ENCODE measurements at regions not wholly inside any gene's neighbourhood (a gene's known extent, or its start where the extent isn't known, plus 50 kb on each side); places are given as distances from the start of the nearest gene placed in this dataset.

DNA sequence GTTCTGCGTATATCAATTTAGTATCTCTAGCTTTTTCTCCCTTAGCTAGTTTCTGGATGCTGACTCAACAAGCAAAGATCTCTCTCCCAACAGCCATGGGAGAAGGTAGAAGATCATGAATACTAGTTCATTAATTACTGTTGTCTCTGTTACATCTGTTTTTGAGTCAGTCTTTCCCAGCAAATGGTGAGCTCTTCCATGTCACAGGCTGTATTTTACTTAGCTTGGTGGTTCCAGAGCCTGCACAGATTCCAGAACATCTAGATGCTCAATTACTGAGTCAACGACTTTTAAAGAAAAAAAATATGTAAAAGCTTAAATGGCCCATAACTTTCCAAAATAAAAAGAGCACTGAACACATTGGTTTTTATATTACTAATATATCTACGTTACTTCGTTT lies 307.2 kb downstream of the NSG2 start:
- Histone ChIP-seq H3K36me3 (replicated peaks) (no peaks in the 10 kb centered on the region), H3K4me3 (ENCODE audit: low read depth, low read length) (no peak overlapping the region), H3K27ac (no peak overlapping the region), H3K27me3 (replicated peaks) (no peaks in the 10 kb centered on the region)
- no peak for DNase-seq
- in situ Hi-C loops (cut with HindIII; ENCODE audit: low pct_ligation_motif_present, low sequenced_read_pairs), result no loop called here
- TF ChIP-seq, protein P1, sequence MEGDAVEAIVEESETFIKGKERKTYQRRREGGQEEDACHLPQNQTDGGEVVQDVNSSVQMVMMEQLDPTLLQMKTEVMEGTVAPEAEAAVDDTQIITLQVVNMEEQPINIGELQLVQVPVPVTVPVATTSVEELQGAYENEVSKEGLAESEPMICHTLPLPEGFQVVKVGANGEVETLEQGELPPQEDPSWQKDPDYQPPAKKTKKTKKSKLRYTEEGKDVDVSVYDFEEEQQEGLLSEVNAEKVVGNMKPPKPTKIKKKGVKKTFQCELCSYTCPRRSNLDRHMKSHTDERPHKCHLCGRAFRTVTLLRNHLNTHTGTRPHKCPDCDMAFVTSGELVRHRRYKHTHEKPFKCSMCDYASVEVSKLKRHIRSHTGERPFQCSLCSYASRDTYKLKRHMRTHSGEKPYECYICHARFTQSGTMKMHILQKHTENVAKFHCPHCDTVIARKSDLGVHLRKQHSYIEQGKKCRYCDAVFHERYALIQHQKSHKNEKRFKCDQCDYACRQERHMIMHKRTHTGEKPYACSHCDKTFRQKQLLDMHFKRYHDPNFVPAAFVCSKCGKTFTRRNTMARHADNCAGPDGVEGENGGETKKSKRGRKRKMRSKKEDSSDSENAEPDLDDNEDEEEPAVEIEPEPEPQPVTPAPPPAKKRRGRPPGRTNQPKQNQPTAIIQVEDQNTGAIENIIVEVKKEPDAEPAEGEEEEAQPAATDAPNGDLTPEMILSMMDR (IDR thresholded peaks at IDR 0.05; ENCODE audit: low read depth, low read length, missing control alignments), result no peak

DNA sequence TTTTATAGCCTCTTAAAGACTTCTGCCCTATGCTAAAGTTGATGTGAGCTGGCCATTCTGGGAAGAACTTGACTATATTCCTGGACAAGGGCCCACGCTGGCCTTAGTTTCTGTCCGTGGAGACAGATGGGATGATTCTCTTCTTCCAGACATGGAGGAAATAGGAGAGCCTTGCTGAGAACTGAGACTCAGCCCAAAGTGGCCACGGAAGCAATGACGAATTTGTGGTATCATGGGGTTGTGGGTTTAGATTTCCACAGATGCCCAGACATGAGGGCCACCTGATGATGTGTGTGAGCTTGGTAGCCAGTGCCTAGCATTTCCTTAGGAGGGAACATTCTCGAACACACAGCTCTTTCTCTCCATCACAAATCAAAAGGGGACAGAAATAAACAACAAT lies 309.1 kb downstream of the NSG2 start:
- no peak for DNase-seq
- no peak overlapping the region for H3K27ac ChIP-seq
- H3K4me3 ChIP-seq (ENCODE audit: low read depth, low read length), result no peak overlapping the region
- no peaks in the 10 kb centered on the region for H3K36me3 ChIP-seq (replicated peaks)
- TF ChIP-seq, protein P1 (IDR thresholded peaks at IDR 0.05; ENCODE audit: low read depth, low read length, missing control alignments), result no peak
- in situ Hi-C loops (cut with HindIII; ENCODE audit: low pct_ligation_motif_present, low sequenced_read_pairs), result no loop called here
- no peaks in the 10 kb centered on the region for H3K27me3 ChIP-seq (replicated peaks)

GRCh38 chr5:174355208-174355612 lies 309.7 kb downstream of the NSG2 start:
- TF ChIP-seq, protein P1 (IDR thresholded peaks at IDR 0.05; ENCODE audit: low read depth, low read length, missing control alignments), result no peak
- no peak overlapping the region for H3K27ac ChIP-seq
- H3K36me3 ChIP-seq (replicated peaks), result no peaks in the 10 kb centered on the region
- in situ Hi-C loops (cut with HindIII; ENCODE audit: low pct_ligation_motif_present, low sequenced_read_pairs), result no loop called here
- no peaks in the 10 kb centered on the region for H3K27me3 ChIP-seq (replicated peaks)
- peak; percentile 48 for DNase-seq
- H3K4me3 ChIP-seq (ENCODE audit: low read depth, low read length), result no peak overlapping the region

- no peaks in the 10 kb centered on the region for H3K36me3 ChIP-seq (replicated peaks)
- H3K27me3 ChIP-seq (replicated peaks), result no peaks in the 10 kb centered on the region
- TF ChIP-seq, protein P1 (IDR thresholded peaks at IDR 0.05; ENCODE audit: low read depth, low read length, missing control alignments), result no peak
- no peak for DNase-seq
- no peak overlapping the region for H3K27ac ChIP-seq
- in situ Hi-C loops (cut with HindIII; ENCODE audit: low pct_ligation_motif_present, low sequenced_read_pairs), result no loop called here
- no peak overlapping the region for H3K4me3 ChIP-seq (ENCODE audit: low read depth, low read length)
Observed at GRCh38 chr5:174355995-174356394, 310.5 kb downstream of the NSG2 start.

DNA sequence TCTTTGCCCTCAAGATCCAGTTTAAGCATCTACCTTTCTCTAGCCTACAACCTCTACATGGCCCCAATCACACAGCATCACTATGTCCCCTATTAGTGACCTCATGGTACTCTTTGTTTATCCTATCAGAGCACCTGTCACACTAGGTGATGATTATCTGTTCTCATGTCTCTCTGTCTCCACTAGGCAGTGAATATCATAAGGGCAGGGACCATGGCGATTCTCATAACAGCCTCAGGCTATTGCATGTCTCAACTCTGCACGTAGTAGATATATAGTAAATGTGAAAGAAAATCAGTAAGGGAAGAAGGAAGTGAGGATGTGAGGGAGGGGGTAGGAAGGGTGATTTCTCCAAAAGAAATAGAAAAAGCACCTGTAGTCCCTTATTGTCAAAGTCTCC lies 311.0 kb downstream of the NSG2 start:
- H3K4me3 ChIP-seq (ENCODE audit: low read depth, low read length), result no peak overlapping the region
- no peak for DNase-seq
- H3K36me3 ChIP-seq (replicated peaks), result no peaks in the 10 kb centered on the region
- in situ Hi-C loops (cut with HindIII; ENCODE audit: low pct_ligation_motif_present, low sequenced_read_pairs), result no loop called here
- H3K27ac ChIP-seq, result no peak overlapping the region
- TF ChIP-seq, protein P1 (IDR thresholded peaks at IDR 0.05; ENCODE audit: low read depth, low read length, missing control alignments), result no peak
- H3K27me3 ChIP-seq (replicated peaks), result no peaks in the 10 kb centered on the region

- Histone ChIP-seq H3K36me3 (replicated peaks) (no peaks in the 10 kb centered on the region), H3K27ac (no peak overlapping the region), H3K4me3 (ENCODE audit: low read depth, low read length) (no peak overlapping the region), H3K27me3 (replicated peaks) (no peaks in the 10 kb centered on the region)
- TF ChIP-seq, protein P1 (IDR thresholded peaks at IDR 0.05; ENCODE audit: low read depth, low read length, missing control alignments), result no peak
- in situ Hi-C loops (cut with HindIII; ENCODE audit: low pct_ligation_motif_present, low sequenced_read_pairs), result no loop called here
- no peak for DNase-seq
Observed at GRCh38 chr5:174358276-174358675, 312.8 kb downstream of the NSG2 start.

Measured in brain microvascular endothelial cell (primary cell).